IMR-90 (cell line): ENCODE measurements at regions not wholly inside any gene's neighbourhood (a gene's known extent, or its start where the extent isn't known, plus 50 kb on each side); places are given as distances from the start of the nearest gene placed in this dataset.

Experiments
- ATAC-seq: fragments of 200-7000 bp; cut with Tn5 transposase; 2 replicates; pipeline ENCODE4 v1.9.1; 2020; ENCODE audit warnings: low read depth, mild to moderate bottlenecking, moderate library complexity
- BruUV-seq: library from RNA; stranded (reverse); fragments of 400-500 nt; replicated peaks from 2 replicates; lab custom pipeline; 2021; lab: Mats Ljungman, UMichigan
- CTCF ChIA-PET: fragments of 300-600 bp; formaldehyde crosslinking; extraction: SDS; loops from one replicate; lab custom pipeline; 2021; ENCODE audit warnings: antibody characterized with exemption; lab: Yijun Ruan, JAX
- POLR2A ChIA-PET: fragments of 300-600 bp; sonication (Branson Sonifier 250); formaldehyde crosslinking; loops from one replicate; lab custom pipeline; 2022; ENCODE audit warnings: antibody characterized with exemption; ENCODE audit not compliant: unreplicated experiment; lab: Charles Lee
- DNase-seq: peaks from one replicate; pipeline ENCODE4 v3.0.0; 2013
- H2AFZ ChIP-seq: replicated peaks from 2 replicates; pipeline ENCODE3; 2013; ENCODE audit warnings: low read length, mild to moderate bottlenecking; ENCODE audit not compliant: poor library complexity
- H2AK5ac ChIP-seq: 2 replicates; pipeline ENCODE4 v1.6.1; 2013; ENCODE audit warnings: low read depth, low read length, inconsistent platforms
- H2AK9ac ChIP-seq: replicated peaks from 2 replicates; pipeline ENCODE3; 2013; ENCODE audit warnings: mild to moderate bottlenecking, low read depth, low read length, moderate library complexity; ENCODE audit not compliant: poor library complexity
- H2BK120ac ChIP-seq: 2 replicates; pipeline ENCODE4 v1.6.1; 2013; ENCODE audit warnings: low read depth, low read length, inconsistent platforms
- H2BK15ac ChIP-seq: 3 replicates; pipeline ENCODE4 v1.6.1; 2013; ENCODE audit warnings: low read depth, low read length, inconsistent platforms
- H2BK20ac ChIP-seq: 2 replicates; pipeline ENCODE4 v1.6.1; 2013; ENCODE audit warnings: low read depth, mild to moderate bottlenecking, inconsistent platforms, low read length, moderate library complexity
- H2BK5ac ChIP-seq: 2 replicates; pipeline ENCODE4 v1.6.1; 2013; ENCODE audit warnings: mild to moderate bottlenecking, low read depth, low read length, inconsistent platforms; ENCODE audit not compliant: poor library complexity, severe bottlenecking
- H3K14ac ChIP-seq: replicated peaks from 2 replicates; pipeline ENCODE4 v1.6.1; 2013; ENCODE audit warnings: low read depth, low read length, inconsistent platforms
- H3K18ac ChIP-seq: 2 replicates; pipeline ENCODE4 v1.6.1; 2013; ENCODE audit warnings: low read depth, low read length, control low read depth
- H3K23ac ChIP-seq: 2 replicates; pipeline ENCODE4 v1.6.1; 2013; ENCODE audit warnings: low read depth, low read length, inconsistent platforms
- H3K27ac ChIP-seq: 2 replicates; pipeline ENCODE4 v1.5.1; 2013; ENCODE audit warnings: mild to moderate bottlenecking, control low read depth, low read length; ENCODE audit not compliant: insufficient read depth
- H3K27me3 ChIP-seq: 2 replicates; pipeline ENCODE4 v1.6.1; 2013; ENCODE audit warnings: low read length; ENCODE audit not compliant: control insufficient read depth, insufficient read depth
- H3K36me3 ChIP-seq: 2 replicates; pipeline ENCODE4 v1.6.1; 2013; ENCODE audit warnings: low read length, mixed read lengths; ENCODE audit not compliant: control insufficient read depth, insufficient read depth
- H3K4ac ChIP-seq: 2 replicates; pipeline ENCODE4 v1.6.1; 2013; ENCODE audit warnings: low read depth, low read length, inconsistent platforms
- H3K4me1 ChIP-seq: 2 replicates; pipeline ENCODE4 v1.6.1; 2013; ENCODE audit warnings: low read length, mixed read lengths; ENCODE audit not compliant: control insufficient read depth, insufficient read depth
- H3K4me2 ChIP-seq: 2 replicates; pipeline ENCODE4 v1.6.1; 2013; ENCODE audit warnings: low read depth, mild to moderate bottlenecking, control low read depth, low read length, moderate library complexity
- H3K4me3 ChIP-seq: 2 replicates; pipeline ENCODE4 v1.5.1; 2013; ENCODE audit warnings: low read depth, mild to moderate bottlenecking, control low read depth, low read length, moderate library complexity; ENCODE audit not compliant: insufficient read depth
- H3K56ac ChIP-seq: 2 replicates; pipeline ENCODE4 v1.6.1; 2013; ENCODE audit warnings: low read length, inconsistent platforms; ENCODE audit not compliant: insufficient read depth; ENCODE audit errors: extremely low read depth
- H3K79me1 ChIP-seq, 2 experiments: 2 replicates each; pipeline ENCODE4 v1.6.1; 2013; ENCODE audit warnings: low read length in 2 of 2, inconsistent platforms in 1 of 2, low read depth in 1 of 2
- H3K9ac ChIP-seq: 2 replicates; pipeline ENCODE4 v1.6.1; 2013; ENCODE audit warnings: low read depth, low read length, control low read depth
- H3K9me1 ChIP-seq: 2 replicates; pipeline ENCODE4 v1.6.1; 2013; ENCODE audit warnings: low read length, inconsistent platforms; ENCODE audit not compliant: insufficient read depth
- H3K9me3 ChIP-seq: 2 replicates; pipeline ENCODE4 v1.6.1; 2013; ENCODE audit warnings: low read length; ENCODE audit not compliant: control insufficient read depth, insufficient read depth
- H4K20me1 ChIP-seq: 2 replicates; pipeline ENCODE4 v1.6.1; 2013; ENCODE audit warnings: low read length, inconsistent platforms; ENCODE audit not compliant: insufficient read depth
- H4K5ac ChIP-seq: 2 replicates; pipeline ENCODE4 v1.6.1; 2013; ENCODE audit warnings: mild to moderate bottlenecking, low read depth, low read length, control low read depth
- H4K8ac ChIP-seq, 2 experiments: 2 replicates each; pipeline ENCODE4 v1.6.1; 2013; ENCODE audit warnings: low read depth in 2 of 2, low read length in 2 of 2, control low read depth in 1 of 2, inconsistent platforms in 1 of 2
- H4K91ac ChIP-seq: 2 replicates; pipeline ENCODE4 v1.6.1; 2013; ENCODE audit warnings: low read depth, low read length, inconsistent platforms; ENCODE audit not compliant: insufficient read depth
- BHLHE40 ChIP-seq: fragments of 150-350 bp; IDR thresholded peaks from 2 replicates; pipeline ENCODE4 v1.6.1; 2016; ENCODE audit warnings: mild to moderate bottlenecking, low read depth, low read length
- CHD1 ChIP-seq: IDR thresholded peaks from 2 replicates; pipeline ENCODE4 v1.6.1; 2012; ENCODE audit warnings: low read depth, low read length, improper control_type of control experiment
- ELK1 ChIP-seq: fragments of 150-350 bp; IDR thresholded peaks from 2 replicates; pipeline ENCODE4 v1.6.1; 2016; ENCODE audit warnings: low read depth, mild to moderate bottlenecking, low read length, moderate library complexity, borderline replicate concordance
- MAFK ChIP-seq: IDR thresholded peaks from 2 replicates; pipeline ENCODE4 v1.6.1; 2012; ENCODE audit warnings: low read depth, low read length, improper control_type of control experiment
- NFE2L2 ChIP-seq: fragments of 150-350 bp; IDR thresholded peaks from 2 replicates; pipeline ENCODE4 v1.6.1; 2016; ENCODE audit warnings: low read depth, mild to moderate bottlenecking, low read length
- POLR2A ChIP-seq: IDR thresholded peaks from 2 replicates; pipeline ENCODE4 v1.6.1; 2012; ENCODE audit warnings: mild to moderate bottlenecking, low read depth, low read length
- RAD21 ChIP-seq: IDR thresholded peaks from 2 replicates; pipeline ENCODE4 v1.6.1; 2012; ENCODE audit warnings: low read length, improper control_type of control experiment
- RFX5 ChIP-seq: IDR thresholded peaks from 2 replicates; pipeline ENCODE4 v1.8.0; 2012; ENCODE audit warnings: low read depth, mild to moderate bottlenecking, low read length, moderate library complexity
- SMC3 ChIP-seq: fragments of 150-350 bp; IDR thresholded peaks from 2 replicates; pipeline ENCODE4 v1.6.1; 2016; ENCODE audit warnings: low read depth, mild to moderate bottlenecking, antibody characterized with exemption, low read length, moderate library complexity
- USF2 ChIP-seq: fragments of 150-350 bp; IDR thresholded peaks from 2 replicates; pipeline ENCODE4 v1.6.1; 2017; ENCODE audit warnings: mild to moderate bottlenecking, antibody characterized with exemption, low read length, low read depth
- WGBS, 2 experiments: methylation state at CpG; one replicate each; pipeline versions ENCODE4 v1.1.5 to v1.1.7; 2013; ENCODE audit warnings: missing lambda C conversion rate in 2 of 2; ENCODE audit not compliant: insufficient read length in 1 of 2; ENCODE audit errors: extremely low coverage in 2 of 2; 5-methylcytosine and 5-hydroxymethylcytosine counted together
- dilution Hi-C: fragments of 300-500 bp; cut with HindIII; formaldehyde crosslinking; loops from one replicate; pipeline ENCODE4 v1.14.3; 2018; ENCODE audit warnings: low sequenced_read_pairs; ENCODE audit not compliant: unreplicated experiment
- in situ Hi-C: fragments of 300-500 bp; cut with MboI; formaldehyde crosslinking; loops from 3 replicates; pipeline ENCODE4 v1.14.3; 2019; ENCODE audit warnings: low sequenced_read_pairs, inconsistent platforms, mixed read lengths
- intact Hi-C: fragments of 100-400 bp; cut with micrococcal nuclease; formaldehyde crosslinking; loops from 2 replicates; pipeline ENCODE4 v1.10.0; 2022
- TF ChIP-seq, protein P1 (sequence below): conservative IDR thresholded peaks from 2 replicates; pipeline ENCODE4 v1.5.1; 2012; ENCODE audit warnings: mild to moderate bottlenecking, low read depth, low read length, improper control_type of control experiment

DNA sequence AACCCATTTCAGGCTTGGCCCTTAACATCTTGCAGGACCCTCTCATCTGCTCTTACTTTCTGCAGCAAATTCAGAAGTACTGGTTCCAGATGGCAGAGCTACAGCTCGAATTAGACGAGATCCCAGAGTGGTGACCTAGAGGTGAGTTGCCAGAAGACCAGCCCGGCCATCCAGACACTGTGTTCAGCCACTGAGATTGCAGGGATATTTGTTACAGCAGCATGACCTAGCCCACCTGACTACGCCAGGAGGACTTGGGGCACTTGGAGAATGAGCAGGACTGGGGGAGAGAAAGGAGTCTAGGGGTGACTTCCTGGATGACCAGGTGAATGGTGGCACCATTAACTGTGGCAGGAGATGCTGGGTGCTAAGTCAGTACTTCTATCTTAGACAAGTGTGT lies 67.2 kb upstream of the ID2 start:
- Histone ChIP-seq H3K9ac (no peak overlapping the region), H3K56ac (no peak overlapping the region), H3K9me3 (no peaks in the 10 kb centered on the region; the same call in 1 of the 2 replicates), H3K18ac (no peak overlapping the region), H3K27ac (no peak overlapping the region), H4K91ac (no peak overlapping the region), H2BK20ac (no peak overlapping the region), H4K8ac (no peak overlapping the region), H4K20me1 (no peaks in the 10 kb centered on the region), H3K9me1 (no peaks in the 10 kb centered on the region), H2AFZ (no peak overlapping the region), H3K23ac (no peak overlapping the region), H2AK9ac (no peak overlapping the region), H2BK5ac (no peak overlapping the region), H3K27me3 (peaks cover 10% of the 10 kb centered on the region; the same call in 1 of the 2 replicates), H3K14ac (no peak overlapping the region), H3K79me1 (no peaks in the 10 kb centered on the region), H3K36me3 (no peaks in the 10 kb centered on the region), H2AK5ac (no peak overlapping the region), H3K4me1 (no peaks in the 10 kb centered on the region), H3K4me3 (no peak overlapping the region), H2BK120ac (no peak overlapping the region), H4K5ac (no peak overlapping the region), H2BK15ac (no peak overlapping the region), H3K4ac (no peak overlapping the region), H3K4me2 (no peak overlapping the region)
- ChIA-PET POLR2A (no interaction called here), CTCF (no interaction called here)
- WGBS, 2 experiments = 79% methylated on average over 4 of the region's 4 CpGs; no CpG with 5 or more reads in 1 of the 2 experiments
- BruUV-seq = no TSS peak
- ATAC-seq (no peak), DNase-seq (no peak)
- dilution Hi-C loops (no loop called here), intact Hi-C loops (no loop called here), in situ Hi-C loops (no loop called here)
- TF ChIP-seq, protein P1, sequence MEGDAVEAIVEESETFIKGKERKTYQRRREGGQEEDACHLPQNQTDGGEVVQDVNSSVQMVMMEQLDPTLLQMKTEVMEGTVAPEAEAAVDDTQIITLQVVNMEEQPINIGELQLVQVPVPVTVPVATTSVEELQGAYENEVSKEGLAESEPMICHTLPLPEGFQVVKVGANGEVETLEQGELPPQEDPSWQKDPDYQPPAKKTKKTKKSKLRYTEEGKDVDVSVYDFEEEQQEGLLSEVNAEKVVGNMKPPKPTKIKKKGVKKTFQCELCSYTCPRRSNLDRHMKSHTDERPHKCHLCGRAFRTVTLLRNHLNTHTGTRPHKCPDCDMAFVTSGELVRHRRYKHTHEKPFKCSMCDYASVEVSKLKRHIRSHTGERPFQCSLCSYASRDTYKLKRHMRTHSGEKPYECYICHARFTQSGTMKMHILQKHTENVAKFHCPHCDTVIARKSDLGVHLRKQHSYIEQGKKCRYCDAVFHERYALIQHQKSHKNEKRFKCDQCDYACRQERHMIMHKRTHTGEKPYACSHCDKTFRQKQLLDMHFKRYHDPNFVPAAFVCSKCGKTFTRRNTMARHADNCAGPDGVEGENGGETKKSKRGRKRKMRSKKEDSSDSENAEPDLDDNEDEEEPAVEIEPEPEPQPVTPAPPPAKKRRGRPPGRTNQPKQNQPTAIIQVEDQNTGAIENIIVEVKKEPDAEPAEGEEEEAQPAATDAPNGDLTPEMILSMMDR = no peak
- TF ChIP-seq ELK1 (no peak), SMC3 (no peak), RAD21 (no peak), CHD1 (no peak), USF2 (no peak), NFE2L2 (no peak), POLR2A (no peak), RFX5 (no peak), BHLHE40 (no peak), MAFK (no peak)
